ENCODE measurements at regions not wholly inside any gene's neighbourhood (a gene's known extent, or its start where the extent isn't known, plus 50 kb on each side); places are given as distances from the start of the nearest gene placed in this dataset.

GRCh38 chr15:94602754-94603470 is 371.6 kb downstream of the MCTP2 start:
- Histone ChIP-seq H3K27me3 (peaks cover 0 to 9% of the 10 kb centered on the region in 2 donors), H3K9me3 (no peaks in the 10 kb centered on the region), H3K27ac (no peak overlapping the region), H3K4me1 (peaks cover 6% of the 10 kb centered on the region in 2 donors), H3K4me3 (no peak overlapping the region), H3K36me3 (no peaks in the 10 kb centered on the region)
- intact Hi-C loops (cut with DNase I): no loop called here
- no peak for ATAC-seq
- no peak for TF ChIP-seq CTCF (IDR thresholded peaks at IDR 0.05)
- DNase-seq: peak in 1 of 4 donors; percentile 42

GRCh38 chr15:94606286-94606685 is 374.9 kb downstream of the MCTP2 start:
- H3K4me3 ChIP-seq: no peak overlapping the region
- DNase-seq (no peak), ATAC-seq (no peak)
- no peaks in the 10 kb centered on the region for H3K36me3 ChIP-seq
- peaks cover 6% of the 10 kb centered on the region in 2 donors for H3K4me1 ChIP-seq
- no peak overlapping the region for H3K27ac ChIP-seq
- no peaks in the 10 kb centered on the region for H3K9me3 ChIP-seq
- no peak for TF ChIP-seq CTCF (IDR thresholded peaks at IDR 0.05)
- intact Hi-C loops (cut with DNase I): no loop called here
- peaks cover 0 to 15% of the 10 kb centered on the region in 2 donors for H3K27me3 ChIP-seq

GRCh38 chr15:94607176-94607654 is 375.9 kb downstream of the MCTP2 start:
- Histone ChIP-seq H3K9me3 (no peaks in the 10 kb centered on the region), H3K27ac (peak overlapping the region in 1 of 2 donors; percentile 30), H3K4me1 (peaks cover 6% of the 10 kb centered on the region in 2 donors), H3K36me3 (no peaks in the 10 kb centered on the region), H3K27me3 (peaks cover 0 to 15% of the 10 kb centered on the region in 2 donors), H3K4me3 (no peak overlapping the region)
- intact Hi-C loops (cut with DNase I): no loop called here
- ATAC-seq (peak; percentile 48), DNase-seq (peak in 1 of 4 donors; percentile 61)
- TF ChIP-seq CTCF (IDR thresholded peaks at IDR 0.05): no peak

GRCh38 chr15:94610069-94610468 is 378.7 kb downstream of the MCTP2 start:
- no peak for ATAC-seq
- H3K4me1 ChIP-seq: peaks cover 0 to 6% of the 10 kb centered on the region in 2 donors
- no peak overlapping the region for H3K27ac ChIP-seq
- DNase-seq: no peak
- intact Hi-C loops (cut with DNase I): no loop called here
- no peak for TF ChIP-seq CTCF (IDR thresholded peaks at IDR 0.05)
- peaks cover 0 to 15% of the 10 kb centered on the region in 2 donors for H3K27me3 ChIP-seq
- no peaks in the 10 kb centered on the region for H3K36me3 ChIP-seq
- H3K9me3 ChIP-seq: no peaks in the 10 kb centered on the region
- no peak overlapping the region for H3K4me3 ChIP-seq

GRCh38 chr15:94610485-94610884 is 379.1 kb downstream of the MCTP2 start:
- intact Hi-C loops (cut with DNase I): no loop called here
- no peak for DNase-seq
- no peak for TF ChIP-seq CTCF (IDR thresholded peaks at IDR 0.05)

More at GRCh38 chr15:94610485-94610884, 379.1 kb downstream of the MCTP2 start:
- no peak for ATAC-seq
- Histone ChIP-seq H3K27ac (no peak overlapping the region), H3K9me3 (no peaks in the 10 kb centered on the region), H3K4me3 (no peak overlapping the region), H3K36me3 (no peaks in the 10 kb centered on the region), H3K27me3 (peaks cover 0 to 15% of the 10 kb centered on the region in 2 donors), H3K4me1 (peaks cover 0 to 6% of the 10 kb centered on the region in 2 donors)
